ENCODE measurements at regions not wholly inside any gene's neighbourhood (a gene's known extent, or its start where the extent isn't known, plus 50 kb on each side); places are given as distances from the start of the nearest gene placed in this dataset.

- Histone ChIP-seq H3K27ac (peak overlapping the region; percentile 44), H3K4me1 (replicated peaks; ENCODE audit: insufficient read depth) (peaks cover 23% of the 10 kb centered on the region), H3K9me2 (ENCODE audit: insufficient read depth) (no peaks in the 10 kb centered on the region), H4K20me1 (ENCODE audit: insufficient read depth) (no peaks in the 10 kb centered on the region), H3F3A (ENCODE audit: insufficient read depth, low read depth) (peaks cover 16% of the 10 kb centered on the region), H3K9me3 (ENCODE audit: insufficient read depth, low read depth) (no peaks in the 10 kb centered on the region), H3K4me3 (no peak overlapping the region), H3K79me2 (ENCODE audit: low read depth) (no peaks in the 10 kb centered on the region), H2AFZ (no peak overlapping the region), H3K36me3 (ENCODE audit: low read depth) (no peaks in the 10 kb centered on the region), H3K4me2 (0 out of 2 replicates have a peak overlapping the region, but pooled peaks have one; percentile 29), H3K27me3 (ENCODE audit: insufficient read depth, low read depth) (no peaks in the 10 kb centered on the region)
- no TSS peak for BruUV-seq (replicated peaks)
- ChIA-PET POLR2A (ENCODE audit: unreplicated experiment) (no interaction called here), CTCF (no interaction called here)
- TF ChIP-seq EZH2 (IDR thresholded peaks at IDR 0.05; ENCODE audit: low read depth), result no peak
- no peak for TF ChIP-seq CTCF (conservative IDR thresholded peaks at IDR 0.05)
- intact Hi-C loops (cut with micrococcal nuclease; ENCODE audit: unreplicated experiment), result loop anchor here (10.0 kb wide), 1 partner anchor 425 kb away; no protein-coding TSS in a partner anchor
- no peak for DNase-seq
Observed at GRCh38 chr13:109389456-109389855, 396.9 kb downstream of the IRS2 start.

- Histone ChIP-seq H3K4me1 (replicated peaks; ENCODE audit: insufficient read depth) (peaks cover 33% of the 10 kb centered on the region), H3K27ac (no peak overlapping the region), H3F3A (ENCODE audit: insufficient read depth, low read depth) (peaks cover 24% of the 10 kb centered on the region), H4K20me1 (ENCODE audit: insufficient read depth) (no peaks in the 10 kb centered on the region), H3K4me3 (no peak overlapping the region), H3K4me2 (no peak overlapping the region), H3K79me2 (ENCODE audit: low read depth) (no peaks in the 10 kb centered on the region), H3K9me3 (ENCODE audit: insufficient read depth, low read depth) (no peaks in the 10 kb centered on the region), H3K27me3 (ENCODE audit: insufficient read depth, low read depth) (no peaks in the 10 kb centered on the region), H2AFZ (no peak overlapping the region), H3K36me3 (ENCODE audit: low read depth) (no peaks in the 10 kb centered on the region), H3K9me2 (ENCODE audit: insufficient read depth) (no peaks in the 10 kb centered on the region)
- DNase-seq, result no peak
- intact Hi-C loops (cut with micrococcal nuclease; ENCODE audit: unreplicated experiment), result loop anchor here (10.0 kb wide), 1 partner anchor 423 kb away; no protein-coding TSS in a partner anchor
- ChIA-PET POLR2A (ENCODE audit: unreplicated experiment) (no interaction called here), CTCF (no interaction called here)
- BruUV-seq (replicated peaks), result no TSS peak
- TF ChIP-seq CTCF (conservative IDR thresholded peaks at IDR 0.05) (no peak), EZH2 (IDR thresholded peaks at IDR 0.05; ENCODE audit: low read depth) (no peak)
Observed at GRCh38 chr13:109387471-109387870, 398.9 kb downstream of the IRS2 start.

GRCh38 chr13:109385242-109385560 lies 401.2 kb downstream of the IRS2 start:
- peaks cover 23% of the 10 kb centered on the region for H3F3A ChIP-seq (ENCODE audit: insufficient read depth, low read depth)
- no peak overlapping the region for H3K4me3 ChIP-seq
- H3K27ac ChIP-seq, result 0 out of 2 replicates have a peak overlapping the region, but pooled peaks have one; percentile 61
- ChIA-PET CTCF (interaction anchor here (0.6 kb wide), 1 partner anchor 14 kb away, joined by 5 read pairs; no protein-coding TSS in a partner anchor), POLR2A (ENCODE audit: unreplicated experiment) (no interaction called here)
- no peak overlapping the region for H2AFZ ChIP-seq
- no peaks in the 10 kb centered on the region for H3K9me2 ChIP-seq (ENCODE audit: insufficient read depth)
- intact Hi-C loops (cut with micrococcal nuclease; ENCODE audit: unreplicated experiment), result loop anchor here (10.0 kb wide), 1 partner anchor 420 kb away; no protein-coding TSS in a partner anchor
- TF ChIP-seq CTCF (conservative IDR thresholded peaks at IDR 0.05), result no peak
- TF ChIP-seq EZH2 (IDR thresholded peaks at IDR 0.05; ENCODE audit: low read depth), result no peak
- H3K36me3 ChIP-seq (ENCODE audit: low read depth), result no peaks in the 10 kb centered on the region
- H3K4me2 ChIP-seq, result no peak overlapping the region
- BruUV-seq (replicated peaks), result no TSS peak
- H3K27me3 ChIP-seq (ENCODE audit: insufficient read depth, low read depth), result no peaks in the 10 kb centered on the region
- H4K20me1 ChIP-seq (ENCODE audit: insufficient read depth), result no peaks in the 10 kb centered on the region
- H3K9me3 ChIP-seq (ENCODE audit: insufficient read depth, low read depth), result no peaks in the 10 kb centered on the region
- H3K79me2 ChIP-seq (ENCODE audit: low read depth), result no peaks in the 10 kb centered on the region
- DNase-seq, result no peak
- H3K4me1 ChIP-seq (replicated peaks; ENCODE audit: insufficient read depth), result peaks cover 38% of the 10 kb centered on the region
